AG04450 (cell line): ENCODE measurements at regions not wholly inside any gene's neighbourhood (a gene's known extent, or its start where the extent isn't known, plus 50 kb on each side); places are given as distances from the start of the nearest gene placed in this dataset.
A peak's percentile ranks its signal among the peaks of the same experiment; 100 is the strongest.

Experiments
- CTCF ChIA-PET: fragments of 300-600, 350-600 bp; formaldehyde crosslinking; extraction: SDS; loops from one replicate; lab custom pipeline; 2022; ENCODE audit warnings: antibody characterized with exemption, inconsistent platforms; lab: Charles Lee
- POLR2A ChIA-PET: fragments of 350-600 bp; formaldehyde crosslinking; extraction: SDS; loops from one replicate; lab custom pipeline; 2021; ENCODE audit warnings: antibody characterized with exemption, inconsistent platforms; lab: Yijun Ruan, JAX
- DNase-seq: peaks from one replicate; pipeline ENCODE4 v3.0.0-alpha.2; 2011; ENCODE audit warnings: low read depth, low spot score
- H3K27ac ChIP-seq: one replicate; pipeline ENCODE4 v1.5.1; 2012; ENCODE audit warnings: low read depth, low read length, control low read depth
- H3K27me3 ChIP-seq: one replicate; pipeline ENCODE4 v1.6.0; 2012; ENCODE audit warnings: low read length; ENCODE audit not compliant: control insufficient read depth, insufficient read depth
- H3K4me3 ChIP-seq: 2 replicates; pipeline ENCODE4 v1.5.1; 2011; ENCODE audit warnings: mild to moderate bottlenecking, low read depth, low read length, control low read depth
- H3K9me3 ChIP-seq: 2 replicates; pipeline ENCODE4 v1.5.1; 2012; ENCODE audit warnings: low read length; ENCODE audit not compliant: control insufficient read depth, insufficient read depth
- TF ChIP-seq, protein P1 (sequence below): IDR thresholded peaks from 2 replicates; pipeline ENCODE4 v1.5.1; 2011; ENCODE audit warnings: low read depth, low read length, control low read depth, inconsistent platforms

DNA sequence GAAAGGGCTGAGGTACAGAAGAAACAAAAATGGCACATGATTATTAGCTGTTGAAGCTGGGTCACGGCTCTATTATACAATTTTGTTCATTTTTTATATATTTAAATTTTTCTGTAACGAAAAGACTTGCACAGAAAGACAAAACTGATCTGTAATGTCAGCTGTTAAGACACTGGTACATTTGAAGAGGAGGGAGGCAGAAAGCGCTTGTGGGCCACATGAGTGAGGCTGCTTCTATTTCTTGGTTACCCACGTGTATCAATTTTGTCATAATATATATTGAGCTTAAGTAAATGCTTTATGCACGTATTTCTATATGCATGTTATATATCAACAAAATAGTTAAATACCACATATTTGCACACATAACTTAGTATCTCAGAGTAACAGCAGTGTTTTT is 151.8 kb upstream of the KCNJ18 start:
- CTCF ChIA-PET: no interaction called here
- Histone ChIP-seq H3K4me3 (no peak overlapping the region), H3K27me3 (no peaks in the 10 kb centered on the region), H3K9me3 (no peaks in the 10 kb centered on the region), H3K27ac (no peak overlapping the region)
- no peak for DNase-seq
- TF ChIP-seq, protein P1, sequence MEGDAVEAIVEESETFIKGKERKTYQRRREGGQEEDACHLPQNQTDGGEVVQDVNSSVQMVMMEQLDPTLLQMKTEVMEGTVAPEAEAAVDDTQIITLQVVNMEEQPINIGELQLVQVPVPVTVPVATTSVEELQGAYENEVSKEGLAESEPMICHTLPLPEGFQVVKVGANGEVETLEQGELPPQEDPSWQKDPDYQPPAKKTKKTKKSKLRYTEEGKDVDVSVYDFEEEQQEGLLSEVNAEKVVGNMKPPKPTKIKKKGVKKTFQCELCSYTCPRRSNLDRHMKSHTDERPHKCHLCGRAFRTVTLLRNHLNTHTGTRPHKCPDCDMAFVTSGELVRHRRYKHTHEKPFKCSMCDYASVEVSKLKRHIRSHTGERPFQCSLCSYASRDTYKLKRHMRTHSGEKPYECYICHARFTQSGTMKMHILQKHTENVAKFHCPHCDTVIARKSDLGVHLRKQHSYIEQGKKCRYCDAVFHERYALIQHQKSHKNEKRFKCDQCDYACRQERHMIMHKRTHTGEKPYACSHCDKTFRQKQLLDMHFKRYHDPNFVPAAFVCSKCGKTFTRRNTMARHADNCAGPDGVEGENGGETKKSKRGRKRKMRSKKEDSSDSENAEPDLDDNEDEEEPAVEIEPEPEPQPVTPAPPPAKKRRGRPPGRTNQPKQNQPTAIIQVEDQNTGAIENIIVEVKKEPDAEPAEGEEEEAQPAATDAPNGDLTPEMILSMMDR: no peak
- POLR2A ChIA-PET: no interaction called here

DNA sequence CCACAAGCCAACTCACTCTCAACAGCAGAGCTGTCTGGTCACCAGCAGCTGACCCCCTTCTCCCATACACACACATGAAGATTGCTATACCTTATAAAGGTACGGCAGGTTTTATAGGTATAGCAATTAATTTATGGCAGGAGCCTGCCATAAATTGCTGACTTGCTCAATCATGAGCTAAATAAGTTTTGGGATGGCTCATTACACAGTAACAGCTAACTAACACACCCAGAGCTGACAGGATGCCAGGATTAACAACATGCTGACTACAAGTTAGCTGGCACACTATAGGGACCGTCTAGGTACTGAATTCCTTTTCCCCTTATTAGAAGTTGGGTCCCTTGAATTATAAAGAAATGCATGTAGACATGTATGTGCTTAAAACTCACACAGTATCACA is 150.3 kb upstream of the KCNJ18 start:
- POLR2A ChIA-PET: no interaction called here
- H3K4me3 ChIP-seq: no peak overlapping the region
- TF ChIP-seq, protein P1: no peak
- H3K9me3 ChIP-seq: no peaks in the 10 kb centered on the region
- H3K27me3 ChIP-seq: no peaks in the 10 kb centered on the region
- DNase-seq: no peak
- CTCF ChIA-PET: interaction anchor here (1.1 to 2.3 kb wide), 2 partner anchors 30 to 31 kb away, joined by 3 to 10 read pairs; no protein-coding TSS in a partner anchor
- H3K27ac ChIP-seq: no peak overlapping the region

DNA sequence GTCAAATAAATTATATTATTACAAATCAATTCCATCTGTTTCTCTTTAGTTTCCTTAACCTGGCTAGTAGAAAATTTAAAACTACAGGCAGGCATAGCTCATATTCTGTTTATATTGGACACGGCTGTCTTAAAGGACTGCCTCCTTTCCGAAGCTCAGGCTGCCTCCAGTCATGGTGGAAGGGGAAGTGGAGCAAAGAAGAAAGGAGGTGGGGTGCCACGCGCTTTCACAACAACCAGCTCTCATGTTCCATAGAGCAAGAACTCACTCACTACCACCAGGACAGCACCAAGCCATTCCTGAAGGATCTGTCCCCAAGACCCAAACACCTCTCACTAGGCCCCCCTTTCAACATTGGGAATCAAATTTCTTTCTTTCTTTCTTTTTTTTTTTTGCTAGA is 149.3 kb upstream of the KCNJ18 start:
- no peak overlapping the region for H3K27ac ChIP-seq
- ChIA-PET CTCF (interaction anchor here (1.1 to 2.3 kb wide), 2 partner anchors 30 to 32 kb away, joined by 3 to 10 read pairs; no protein-coding TSS in a partner anchor), POLR2A (no interaction called here)
- no peak overlapping the region for H3K4me3 ChIP-seq
- H3K9me3 ChIP-seq: no peaks in the 10 kb centered on the region
- no peaks in the 10 kb centered on the region for H3K27me3 ChIP-seq
- TF ChIP-seq, protein P1: no peak
- DNase-seq: no peak

- POLR2A ChIA-PET: no interaction called here
- no peak for DNase-seq
- Histone ChIP-seq H3K9me3 (no peaks in the 10 kb centered on the region), H3K27me3 (no peaks in the 10 kb centered on the region), H3K4me3 (no peak overlapping the region), H3K27ac (peak overlapping the region; percentile 11)
- TF ChIP-seq, protein P1: no peak
- CTCF ChIA-PET: no interaction called here
Observed at GRCh38 chr17:21545064-21545463, 147.3 kb upstream of the KCNJ18 start.

DNA sequence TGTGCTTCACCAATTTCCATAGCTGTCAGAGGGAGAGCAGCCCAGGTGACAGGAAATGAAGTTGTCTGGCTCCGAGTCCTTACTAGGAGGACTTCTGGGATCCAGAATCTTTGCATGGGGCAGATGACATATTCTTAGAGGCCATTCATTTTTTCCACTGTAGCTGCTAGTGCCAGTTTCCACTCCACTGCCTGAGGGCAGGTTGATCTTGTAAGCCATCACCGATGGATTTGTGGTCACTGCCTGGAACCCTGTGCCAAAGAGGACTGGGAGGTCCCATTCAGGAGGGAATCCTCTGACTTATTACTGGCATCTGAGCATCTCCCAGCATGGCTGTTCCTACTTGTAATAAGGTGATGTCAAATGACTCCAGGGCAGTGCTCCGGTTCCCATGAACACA is 144.1 kb upstream of the KCNJ18 start:
- ChIA-PET POLR2A (no interaction called here), CTCF (interaction anchor here (4.7 kb wide), 1 partner anchor 36 kb away, joined by 39 read pairs; no protein-coding TSS in a partner anchor)
- TF ChIP-seq, protein P1: no peak
- Histone ChIP-seq H3K9me3 (no peaks in the 10 kb centered on the region), H3K4me3 (peak overlapping the region; percentile 25; the same call in 1 of the 2 replicates), H3K27ac (no peak overlapping the region), H3K27me3 (no peaks in the 10 kb centered on the region)
- DNase-seq: no peak
